ENCODE measurements at regions not wholly inside any gene's neighbourhood (a gene's known extent, or its start where the extent isn't known, plus 50 kb on each side); places are given as distances from the start of the nearest gene placed in this dataset.
"Not testable (repeated sequence)": the region's sequence is repeated elsewhere in the genome, so short reads cannot be mapped to it uniquely, and the experiment has no call there.

- H3K36me3 Mint-ChIP-seq (ENCODE audit: low read depth), result no peaks in the 10 kb centered on the region
- H3K4me3 Mint-ChIP-seq, result no peak overlapping the region
- H3K27ac Mint-ChIP-seq, result no peak overlapping the region
- H3K9me3 Mint-ChIP-seq, result no peaks in the 10 kb centered on the region
- H3K4me1 Mint-ChIP-seq (ENCODE audit: low read depth), result peaks cover 24% of the 10 kb centered on the region
- peaks cover 59% of the 10 kb centered on the region for H3K27me3 Mint-ChIP-seq
Observed at GRCh38 chr5:163569284-163569683, 63.9 kb downstream of the MAT2B start.

- Mint-ChIP-seq H3K27me3 (peaks cover 50% of the 10 kb centered on the region), H3K36me3 (ENCODE audit: low read depth) (no peaks in the 10 kb centered on the region)
Observed at GRCh38 chr5:163571744-163572143, 66.3 kb downstream of the MAT2B start.

GRCh38 chr5:163574472-163575440 is 69.3 kb downstream of the MAT2B start:
- H3K27ac Mint-ChIP-seq, result no peak overlapping the region
- H3K4me3 Mint-ChIP-seq, result no peak overlapping the region
- no peaks in the 10 kb centered on the region for H3K36me3 Mint-ChIP-seq (ENCODE audit: low read depth)
- H3K9me3 Mint-ChIP-seq, result no peaks in the 10 kb centered on the region
- H3K27me3 Mint-ChIP-seq, result peaks cover 34% of the 10 kb centered on the region
- H3K4me1 Mint-ChIP-seq (ENCODE audit: low read depth), result no peaks in the 10 kb centered on the region

More at GRCh38 chr5:163571744-163572143, 66.3 kb downstream of the MAT2B start:
- no peak overlapping the region for H3K27ac Mint-ChIP-seq
- no peaks in the 10 kb centered on the region for H3K9me3 Mint-ChIP-seq
- H3K4me3 Mint-ChIP-seq, result no peak overlapping the region
- peaks cover 8% of the 10 kb centered on the region for H3K4me1 Mint-ChIP-seq (ENCODE audit: low read depth)

GRCh38 chr5:163578652-163579051 is 73.2 kb downstream of the MAT2B start:
- Mint-ChIP-seq H3K27me3 (peaks cover 31% of the 10 kb centered on the region), H3K36me3 (ENCODE audit: low read depth) (no peaks in the 10 kb centered on the region), H3K4me1 (ENCODE audit: low read depth) (no peaks in the 10 kb centered on the region), H3K9me3 (no peaks in the 10 kb centered on the region), H3K4me3 (no peak overlapping the region), H3K27ac (no peak overlapping the region)

GRCh38 chr5:163579729-163580128 is 74.3 kb downstream of the MAT2B start:
- no peak overlapping the region for H3K27ac Mint-ChIP-seq
- no peaks in the 10 kb centered on the region for H3K9me3 Mint-ChIP-seq
- no peak overlapping the region for H3K4me3 Mint-ChIP-seq
- no peaks in the 10 kb centered on the region for H3K4me1 Mint-ChIP-seq (ENCODE audit: low read depth)
- H3K27me3 Mint-ChIP-seq, result peaks cover 33% of the 10 kb centered on the region
- no peaks in the 10 kb centered on the region for H3K36me3 Mint-ChIP-seq (ENCODE audit: low read depth)

- H3K36me3 Mint-ChIP-seq (ENCODE audit: low read depth), result no peaks in the 10 kb centered on the region
- peaks cover 28% of the 10 kb centered on the region for H3K27me3 Mint-ChIP-seq
- no peaks in the 10 kb centered on the region for H3K9me3 Mint-ChIP-seq
- no peak overlapping the region for H3K27ac Mint-ChIP-seq
- no peaks in the 10 kb centered on the region for H3K4me1 Mint-ChIP-seq (ENCODE audit: low read depth)
- H3K4me3 Mint-ChIP-seq, result no peak overlapping the region
Observed at GRCh38 chr5:163580516-163580915, 75.1 kb downstream of the MAT2B start.

GRCh38 chr5:163583491-163584153 is 78.2 kb downstream of the MAT2B start:
- H3K4me1 Mint-ChIP-seq (ENCODE audit: low read depth); H3K36me3 Mint-ChIP-seq (ENCODE audit: low read depth); H3K9me3 Mint-ChIP-seq; H3K27ac Mint-ChIP-seq; H3K4me3 Mint-ChIP-seq: not testable (repeated sequence)
- peaks cover 16% of the 10 kb centered on the region for H3K27me3 Mint-ChIP-seq

GRCh38 chr5:163585206-163585605 is 79.8 kb downstream of the MAT2B start:
- Mint-ChIP-seq H3K27ac (no peak overlapping the region), H3K4me1 (ENCODE audit: low read depth) (no peaks in the 10 kb centered on the region), H3K36me3 (ENCODE audit: low read depth) (no peaks in the 10 kb centered on the region), H3K27me3 (peaks cover 13% of the 10 kb centered on the region), H3K9me3 (no peaks in the 10 kb centered on the region), H3K4me3 (no peak overlapping the region)

GRCh38 chr5:163586531-163586956 is 81.1 kb downstream of the MAT2B start:
- no peaks in the 10 kb centered on the region for H3K9me3 Mint-ChIP-seq
- no peak overlapping the region for H3K4me3 Mint-ChIP-seq
- no peaks in the 10 kb centered on the region for H3K4me1 Mint-ChIP-seq (ENCODE audit: low read depth)
- H3K36me3 Mint-ChIP-seq (ENCODE audit: low read depth), result no peaks in the 10 kb centered on the region
- peaks cover 9% of the 10 kb centered on the region for H3K27me3 Mint-ChIP-seq
- no peak overlapping the region for H3K27ac Mint-ChIP-seq

- Mint-ChIP-seq H3K27me3 (peaks cover 10% of the 10 kb centered on the region), H3K27ac (no peak overlapping the region), H3K36me3 (ENCODE audit: low read depth) (no peaks in the 10 kb centered on the region), H3K4me3 (no peak overlapping the region), H3K9me3 (no peaks in the 10 kb centered on the region), H3K4me1 (ENCODE audit: low read depth) (no peaks in the 10 kb centered on the region)
Observed at GRCh38 chr5:163594951-163595350, 89.5 kb downstream of the MAT2B start.

- Mint-ChIP-seq H3K4me1 (ENCODE audit: low read depth) (no peaks in the 10 kb centered on the region), H3K4me3 (no peak overlapping the region), H3K27ac (no peak overlapping the region), H3K9me3 (no peaks in the 10 kb centered on the region), H3K36me3 (ENCODE audit: low read depth) (no peaks in the 10 kb centered on the region), H3K27me3 (peaks cover 17% of the 10 kb centered on the region)
Observed at GRCh38 chr5:163595932-163596607, 90.7 kb downstream of the MAT2B start.

- Mint-ChIP-seq H3K36me3 (ENCODE audit: low read depth) (no peaks in the 10 kb centered on the region), H3K9me3 (no peaks in the 10 kb centered on the region), H3K4me1 (ENCODE audit: low read depth) (no peaks in the 10 kb centered on the region), H3K4me3 (no peak overlapping the region), H3K27me3 (peaks cover 19% of the 10 kb centered on the region), H3K27ac (no peak overlapping the region)
Observed at GRCh38 chr5:163596608-163597315, 91.3 kb downstream of the MAT2B start.

GRCh38 chr5:163604013-163604412 is 98.6 kb downstream of the MAT2B start:
- H3K4me1 Mint-ChIP-seq (ENCODE audit: low read depth), result no peaks in the 10 kb centered on the region
- no peak overlapping the region for H3K27ac Mint-ChIP-seq
- H3K4me3 Mint-ChIP-seq, result no peak overlapping the region
- H3K27me3 Mint-ChIP-seq, result peaks cover 13% of the 10 kb centered on the region
- no peaks in the 10 kb centered on the region for H3K9me3 Mint-ChIP-seq
- H3K36me3 Mint-ChIP-seq (ENCODE audit: low read depth), result no peaks in the 10 kb centered on the region

- H3K36me3 Mint-ChIP-seq (ENCODE audit: low read depth), result no peaks in the 10 kb centered on the region
- H3K4me3 Mint-ChIP-seq, result no peak overlapping the region
- H3K27ac Mint-ChIP-seq, result no peak overlapping the region
- H3K27me3 Mint-ChIP-seq, result peaks cover 4% of the 10 kb centered on the region
- H3K4me1 Mint-ChIP-seq (ENCODE audit: low read depth), result no peaks in the 10 kb centered on the region
- H3K9me3 Mint-ChIP-seq, result no peaks in the 10 kb centered on the region
Observed at GRCh38 chr5:163607256-163607655, 101.8 kb downstream of the MAT2B start.
